Endothelial cell of umbilical vein (primary cell): ENCODE measurements at regions not wholly inside any gene's neighbourhood (a gene's known extent, or its start where the extent isn't known, plus 50 kb on each side); places are given as distances from the start of the nearest gene placed in this dataset.

Experiments
- BruUV-seq: library from RNA; stranded (reverse); fragments of 400-500 nt; replicated peaks from 2 replicates; lab custom pipeline; 2021; lab: Mats Ljungman, UMichigan
- CTCF ChIA-PET: fragments of 300-600, 350-600 bp; sonication (Branson Sonifier 250); formaldehyde crosslinking; loops from one replicate; lab custom pipeline; 2021; ENCODE audit warnings: antibody characterized with exemption, inconsistent platforms; lab: Charles Lee
- POLR2A ChIA-PET: fragments of 300-600, 350-600 bp; sonication (Branson Sonifier 250); formaldehyde crosslinking; loops from one replicate; lab custom pipeline; 2021; ENCODE audit warnings: antibody characterized with exemption, inconsistent platforms; lab: Charles Lee
- DNase-seq: peaks from one replicate; pipeline ENCODE4 v3.0.0-alpha.2; 2011; ENCODE audit warnings: low read depth, low spot score
- FAIRE-seq: peaks from 2 replicates; lab custom pipeline; 2011; peaks lifted over from hg19 to GRCh38; lab: Jason Lieb, UNC
- H2AFZ ChIP-seq: 2 replicates; pipeline ENCODE4 v1.6.0; 2012; ENCODE audit warnings: low read depth, low read length, control low read depth, inconsistent platforms
- H3K27ac ChIP-seq: 2 replicates; pipeline ENCODE4 v1.5.1; 2011; ENCODE audit warnings: low read depth, mild to moderate bottlenecking, control low read depth, low read length, moderate library complexity; ENCODE audit not compliant: insufficient read depth
- H3K27me3 ChIP-seq, 2 experiments: 2 replicates each; pipeline versions ENCODE4 v1.6.0 to v1.6.1; 2011; ENCODE audit warnings: low read length in 2 of 2, mixed read lengths in 1 of 2; ENCODE audit not compliant: control insufficient read depth in 2 of 2, insufficient read depth in 2 of 2
- H3K36me3 ChIP-seq, 2 experiments: 2 replicates in 1 of 2; 3 replicates in 1 of 2; pipeline ENCODE4 v1.5.1; 2011; ENCODE audit warnings: low read length in 2 of 2, mild to moderate bottlenecking in 1 of 2, moderate library complexity in 1 of 2; ENCODE audit not compliant: control insufficient read depth in 2 of 2, insufficient read depth in 2 of 2; ENCODE audit errors: extremely low read depth in 1 of 2
- H3K4me1 ChIP-seq: 3 replicates; pipeline ENCODE4 v1.5.1; 2011; ENCODE audit warnings: mild to moderate bottlenecking, low read length; ENCODE audit not compliant: control insufficient read depth, insufficient read depth; ENCODE audit errors: extremely low read depth
- H3K4me2 ChIP-seq: 2 replicates; pipeline ENCODE4 v1.6.1; 2011; ENCODE audit warnings: low read length, control low read depth, mixed read lengths; ENCODE audit not compliant: insufficient read depth
- H3K4me3 ChIP-seq, 3 experiments: fragments of 200-600 bp in 1 of 3; sonication (generic), shearing (Covaris generic) in 1 of 3; replicated peaks in 1 of 3; 2 replicates each; pipeline ENCODE4 v1.5.1; 2011 to 2016; ENCODE audit warnings: control low read depth in 3 of 3, low read length in 3 of 3, mild to moderate bottlenecking in 2 of 3, inconsistent platforms in 1 of 3, low read depth in 1 of 3, moderate library complexity in 1 of 3; ENCODE audit not compliant: insufficient read depth in 1 of 3
- H3K79me2 ChIP-seq: 2 replicates; pipeline ENCODE4 v1.6.0; 2012; ENCODE audit warnings: low read length, inconsistent platforms; ENCODE audit not compliant: control insufficient read depth, insufficient read depth
- H3K9ac ChIP-seq: replicated peaks from 2 replicates; pipeline ENCODE3; 2011; ENCODE audit warnings: low read length, control low read depth; ENCODE audit not compliant: insufficient read depth; ENCODE audit errors: extremely low read depth
- H3K9me1 ChIP-seq: replicated peaks from 3 replicates; pipeline ENCODE4 v1.6.0; 2011; ENCODE audit warnings: mild to moderate bottlenecking, low read length; ENCODE audit not compliant: control insufficient read depth, insufficient read depth; ENCODE audit errors: extremely low read depth
- H3K9me3 ChIP-seq: replicated peaks from 2 replicates; pipeline ENCODE4 v1.5.1; 2012; ENCODE audit warnings: low read length, inconsistent platforms; ENCODE audit not compliant: control insufficient read depth, insufficient read depth
- H4K20me1 ChIP-seq: replicated peaks from 2 replicates; pipeline ENCODE3; 2011; ENCODE audit warnings: mild to moderate bottlenecking, low read length; ENCODE audit not compliant: control insufficient read depth, insufficient read depth; ENCODE audit errors: extremely low read depth
- GATA2 ChIP-seq: IDR thresholded peaks from 2 replicates; pipeline ENCODE4 v1.7.0; 2011; ENCODE audit warnings: low read depth, mild to moderate bottlenecking, moderate library complexity, mixed read lengths, low read length; ENCODE audit not compliant: insufficient read length, insufficient read depth
- JUN ChIP-seq: IDR thresholded peaks from 2 replicates; pipeline ENCODE4 v1.6.1; 2011; ENCODE audit warnings: borderline replicate concordance, low read depth; ENCODE audit not compliant: insufficient read length, insufficient read depth
- MYC ChIP-seq: IDR thresholded peaks from one replicate; pipeline ENCODE4 v1.6.1; 2011; ENCODE audit warnings: mild to moderate bottlenecking, low read depth, low read length
- POLR2A ChIP-seq: IDR thresholded peaks from 2 replicates; pipeline ENCODE4 v1.6.1; 2012; ENCODE audit warnings: low read depth, mild to moderate bottlenecking, control low read depth, low read length
- POLR2AphosphoS5 ChIP-seq: IDR thresholded peaks from 2 replicates; pipeline ENCODE4 v1.6.1; 2012; ENCODE audit warnings: low read depth, mild to moderate bottlenecking, control low read depth, low read length, moderate library complexity; ENCODE audit not compliant: insufficient read depth
- dilution Hi-C: fragments of 300-500 bp; cut with MboI; formaldehyde crosslinking; loops from one replicate; pipeline ENCODE4 v1.15.0; 2019; ENCODE audit warnings: low sequenced_read_pairs; ENCODE audit not compliant: extremely low pct_ligation_motif_present
- intact Hi-C: fragments of 100-400 bp; cut with micrococcal nuclease; formaldehyde crosslinking; loops from one replicate; pipeline ENCODE4 v1.10.0; 2022
- TF ChIP-seq, protein P1 (sequence below): IDR thresholded peaks from 2 replicates; pipeline ENCODE4 v1.6.1; 2011; ENCODE audit not compliant: insufficient read depth, insufficient read length

- Histone ChIP-seq H3K27me3 (no peaks in the 10 kb centered on the region), H3K79me2 (no peaks in the 10 kb centered on the region), H3K9me1 (no peaks in the 10 kb centered on the region), H2AFZ (no peak overlapping the region), H4K20me1 (no peaks in the 10 kb centered on the region), H3K36me3 (no peaks in the 10 kb centered on the region), H3K9me3 (no peaks in the 10 kb centered on the region), H3K4me2 (no peak overlapping the region), H3K9ac (no peak overlapping the region), H3K27ac (no peak overlapping the region), H3K4me3 (no peak overlapping the region), H3K4me1 (no peaks in the 10 kb centered on the region)
- ChIA-PET POLR2A (no interaction called here), CTCF (no interaction called here)
- DNase-seq (no peak), FAIRE-seq (no peak)
- no TSS peak for BruUV-seq
- no peak for TF ChIP-seq JUN
- dilution Hi-C loops = no loop called here
- intact Hi-C loops = no loop called here
Measured at GRCh38 chr1:222045236-222045635, 303.3 kb upstream of the DUSP10 start.

DNA sequence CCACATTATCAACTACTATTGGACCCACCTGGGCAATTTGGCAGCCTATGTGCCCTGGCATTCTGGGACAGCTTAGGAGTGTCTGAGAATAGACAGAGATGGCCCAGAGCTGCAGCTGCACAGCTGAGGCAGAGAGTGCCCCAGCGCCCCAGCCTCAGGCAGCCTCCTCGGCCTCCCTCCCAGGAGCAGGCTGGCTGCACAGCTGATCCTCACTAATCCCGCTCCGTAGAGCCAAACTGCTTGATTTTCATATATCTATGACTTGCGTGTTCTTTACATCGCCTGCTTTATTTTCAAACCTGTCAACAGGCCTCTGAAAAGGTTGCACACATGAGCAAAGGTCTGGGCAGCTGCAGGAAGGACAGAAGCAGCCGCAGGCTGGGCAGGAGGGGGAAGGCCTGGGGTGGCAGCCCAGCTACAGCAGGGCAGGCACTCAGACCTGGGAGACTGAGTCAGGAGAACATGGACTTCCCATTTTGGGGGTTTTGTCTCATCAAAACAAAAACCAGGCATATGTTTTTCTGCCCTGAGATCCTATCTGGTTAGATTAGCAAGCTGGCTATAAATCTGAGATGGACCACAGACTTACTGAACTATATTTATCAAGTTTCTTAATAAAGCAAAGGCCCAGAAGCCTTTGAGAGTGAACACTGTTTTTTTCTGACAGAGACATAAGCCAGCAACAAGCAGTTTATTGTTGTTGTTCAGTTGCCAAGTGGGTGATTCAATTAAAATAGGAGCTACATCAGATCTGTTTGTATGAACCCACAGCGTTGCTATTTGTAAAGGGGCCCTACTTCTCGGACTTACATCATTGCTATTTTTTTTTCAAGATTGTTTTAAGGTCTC, 301.8 kb upstream of the DUSP10 start:
- FAIRE-seq (no peak), DNase-seq (no peak)
- no peaks in the 10 kb centered on the region for H3K27me3 ChIP-seq
- H3K9ac ChIP-seq = no peak overlapping the region
- TF ChIP-seq POLR2AphosphoS5 = no peak
- TF ChIP-seq GATA2 = no peak
- TF ChIP-seq POLR2A = no peak
- TF ChIP-seq, protein P1, sequence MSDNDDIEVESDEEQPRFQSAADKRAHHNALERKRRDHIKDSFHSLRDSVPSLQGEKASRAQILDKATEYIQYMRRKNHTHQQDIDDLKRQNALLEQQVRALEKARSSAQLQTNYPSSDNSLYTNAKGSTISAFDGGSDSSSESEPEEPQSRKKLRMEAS = no peak
- TF ChIP-seq MYC = no peak
- no peak overlapping the region for H3K4me2 ChIP-seq
- H3K9me1 ChIP-seq = no peaks in the 10 kb centered on the region
- BruUV-seq = no TSS peak
- intact Hi-C loops (no loop called here), dilution Hi-C loops (no loop called here)
- no peaks in the 10 kb centered on the region for H4K20me1 ChIP-seq
- H3K4me3 ChIP-seq = no peak overlapping the region
- CTCF ChIA-PET = no interaction called here
- no peaks in the 10 kb centered on the region for H3K4me1 ChIP-seq
- H3K36me3 ChIP-seq = no peaks in the 10 kb centered on the region
- H3K79me2 ChIP-seq = no peaks in the 10 kb centered on the region
- no peak overlapping the region for H3K27ac ChIP-seq
- H3K9me3 ChIP-seq = no peaks in the 10 kb centered on the region
- POLR2A ChIA-PET = no interaction called here
- H2AFZ ChIP-seq = no peak overlapping the region
